ENCODE measurements at regions not wholly inside any gene's neighbourhood (a gene's known extent, or its start where the extent isn't known, plus 50 kb on each side); places are given as distances from the start of the nearest gene placed in this dataset.

DNA sequence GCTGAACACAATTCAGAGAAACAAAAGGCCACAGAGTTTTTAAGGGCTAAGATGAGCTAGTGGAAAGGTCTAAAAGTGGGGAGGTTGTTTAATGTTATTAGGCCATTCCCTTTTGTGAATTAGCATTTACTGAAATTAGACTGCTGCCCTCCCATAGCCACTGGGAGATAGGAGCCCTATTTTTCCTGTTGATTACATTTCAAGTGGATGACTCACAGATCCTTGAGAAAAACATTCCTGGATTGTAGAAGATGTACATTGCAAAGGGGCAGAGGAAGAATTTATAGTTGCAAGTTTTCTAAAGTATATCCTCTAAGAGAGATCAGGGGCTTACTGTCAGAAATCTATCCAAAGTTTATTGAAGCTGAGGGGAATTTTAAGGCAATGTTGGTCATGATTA lies 367.1 kb upstream of the IZUMO3 start:
- Mint-ChIP-seq H3K4me3 (no peak overlapping the region), H3K9me3 (no peaks in the 10 kb centered on the region), H3K4me1 (peaks cover 4% of the 10 kb centered on the region), H3K27ac (no peak overlapping the region), H3K36me3 (ENCODE audit: low read depth) (no peaks in the 10 kb centered on the region), H3K27me3 (ENCODE audit: insufficient read depth) (no peaks in the 10 kb centered on the region)
- Histone ChIP-seq H3K9ac (ENCODE audit: extremely low read depth, low read length, poor library complexity, severe bottlenecking) (no peak overlapping the region), H3K4me1 (ENCODE audit: control insufficient read depth, insufficient read depth, low read length) (no peaks in the 10 kb centered on the region), H3K9me3 (ENCODE audit: control insufficient read depth, low read length) (peaks cover 18% of the 10 kb centered on the region), H3K27me3 (ENCODE audit: control insufficient read depth, insufficient read depth, low read length, poor library complexity, severe bottlenecking) (no peaks in the 10 kb centered on the region), H3K36me3 (ENCODE audit: control insufficient read depth, insufficient read depth, low read length) (no peaks in the 10 kb centered on the region), H3K4me3 (ENCODE audit: low read length) (no peak overlapping the region), H3K27ac (ENCODE audit: low read depth, low read length) (no peak overlapping the region)
- no peak for DNase-seq
- TF ChIP-seq, protein P1, sequence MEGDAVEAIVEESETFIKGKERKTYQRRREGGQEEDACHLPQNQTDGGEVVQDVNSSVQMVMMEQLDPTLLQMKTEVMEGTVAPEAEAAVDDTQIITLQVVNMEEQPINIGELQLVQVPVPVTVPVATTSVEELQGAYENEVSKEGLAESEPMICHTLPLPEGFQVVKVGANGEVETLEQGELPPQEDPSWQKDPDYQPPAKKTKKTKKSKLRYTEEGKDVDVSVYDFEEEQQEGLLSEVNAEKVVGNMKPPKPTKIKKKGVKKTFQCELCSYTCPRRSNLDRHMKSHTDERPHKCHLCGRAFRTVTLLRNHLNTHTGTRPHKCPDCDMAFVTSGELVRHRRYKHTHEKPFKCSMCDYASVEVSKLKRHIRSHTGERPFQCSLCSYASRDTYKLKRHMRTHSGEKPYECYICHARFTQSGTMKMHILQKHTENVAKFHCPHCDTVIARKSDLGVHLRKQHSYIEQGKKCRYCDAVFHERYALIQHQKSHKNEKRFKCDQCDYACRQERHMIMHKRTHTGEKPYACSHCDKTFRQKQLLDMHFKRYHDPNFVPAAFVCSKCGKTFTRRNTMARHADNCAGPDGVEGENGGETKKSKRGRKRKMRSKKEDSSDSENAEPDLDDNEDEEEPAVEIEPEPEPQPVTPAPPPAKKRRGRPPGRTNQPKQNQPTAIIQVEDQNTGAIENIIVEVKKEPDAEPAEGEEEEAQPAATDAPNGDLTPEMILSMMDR (conservative IDR thresholded peaks at IDR 0.05), result no peak

DNA sequence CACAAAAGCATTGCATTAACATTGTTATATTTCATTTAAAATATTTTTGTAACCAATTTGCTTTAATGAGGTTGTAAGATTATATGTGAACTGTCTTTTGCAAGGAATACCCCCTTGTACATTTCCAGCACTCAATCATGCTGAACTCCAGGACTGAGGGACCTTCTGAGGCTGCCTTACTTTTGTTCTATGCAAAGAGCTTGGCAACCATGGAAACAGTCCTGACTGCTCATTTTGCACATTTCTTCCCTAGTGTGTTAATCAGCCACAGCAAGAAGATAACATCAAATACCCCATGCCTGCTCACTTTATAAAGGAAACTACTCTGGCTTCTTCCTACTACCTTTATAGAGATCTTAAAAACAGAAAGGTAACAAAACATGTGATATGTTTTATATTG lies 355.6 kb upstream of the IZUMO3 start:
- TF ChIP-seq, protein P1 (conservative IDR thresholded peaks at IDR 0.05), result no peak
- Histone ChIP-seq H3K9ac (ENCODE audit: extremely low read depth, low read length, poor library complexity, severe bottlenecking) (no peak overlapping the region), H3K9me3 (ENCODE audit: control insufficient read depth, low read length) (no peaks in the 10 kb centered on the region), H3K36me3 (ENCODE audit: control insufficient read depth, insufficient read depth, low read length) (no peaks in the 10 kb centered on the region), H3K27ac (ENCODE audit: low read depth, low read length) (no peak overlapping the region), H3K4me3 (ENCODE audit: low read length) (no peak overlapping the region), H3K27me3 (ENCODE audit: control insufficient read depth, insufficient read depth, low read length, poor library complexity, severe bottlenecking) (no peaks in the 10 kb centered on the region), H3K4me1 (ENCODE audit: control insufficient read depth, insufficient read depth, low read length) (no peaks in the 10 kb centered on the region)
- Mint-ChIP-seq H3K4me3 (no peak overlapping the region), H3K4me1 (no peaks in the 10 kb centered on the region), H3K27me3 (ENCODE audit: insufficient read depth) (peaks cover 4% of the 10 kb centered on the region), H3K36me3 (ENCODE audit: low read depth) (no peaks in the 10 kb centered on the region), H3K27ac (no peak overlapping the region), H3K9me3 (no peaks in the 10 kb centered on the region)
- DNase-seq, result no peak

DNA sequence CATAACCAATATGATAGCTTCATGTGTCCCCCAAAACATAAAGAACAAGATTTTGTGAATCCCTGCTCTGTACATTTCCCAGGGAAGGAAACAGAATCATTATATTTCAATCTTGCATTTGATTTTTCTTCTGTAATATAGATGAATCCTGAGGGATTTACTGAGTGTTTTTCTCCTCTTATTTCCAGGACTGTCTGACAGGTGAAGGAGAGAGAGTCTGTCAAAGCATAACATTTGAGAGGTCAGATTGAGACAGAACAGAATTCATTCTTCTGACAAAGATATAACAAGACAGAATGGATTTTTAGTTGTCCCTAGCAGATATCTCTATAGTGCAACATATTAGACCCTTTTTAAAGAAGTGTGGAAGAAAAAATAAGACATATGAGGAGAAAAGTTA lies 354.5 kb upstream of the IZUMO3 start:
- no peak for DNase-seq
- Histone ChIP-seq H3K4me3 (ENCODE audit: low read length) (no peak overlapping the region), H3K4me1 (ENCODE audit: control insufficient read depth, insufficient read depth, low read length) (no peaks in the 10 kb centered on the region), H3K9me3 (ENCODE audit: control insufficient read depth, low read length) (no peaks in the 10 kb centered on the region), H3K27me3 (ENCODE audit: control insufficient read depth, insufficient read depth, low read length, poor library complexity, severe bottlenecking) (no peaks in the 10 kb centered on the region), H3K36me3 (ENCODE audit: control insufficient read depth, insufficient read depth, low read length) (no peaks in the 10 kb centered on the region), H3K9ac (ENCODE audit: extremely low read depth, low read length, poor library complexity, severe bottlenecking) (no peak overlapping the region), H3K27ac (ENCODE audit: low read depth, low read length) (no peak overlapping the region)
- Mint-ChIP-seq H3K27ac (no peak overlapping the region), H3K36me3 (ENCODE audit: low read depth) (no peaks in the 10 kb centered on the region), H3K4me1 (no peaks in the 10 kb centered on the region), H3K9me3 (no peaks in the 10 kb centered on the region), H3K4me3 (no peak overlapping the region), H3K27me3 (ENCODE audit: insufficient read depth) (peaks cover 2% of the 10 kb centered on the region)
- TF ChIP-seq, protein P1 (conservative IDR thresholded peaks at IDR 0.05), result no peak
